HAP-1 (cell line): ENCODE measurements at regions not wholly inside any gene's neighbourhood (a gene's known extent, or its start where the extent isn't known, plus 50 kb on each side); places are given as distances from the start of the nearest gene placed in this dataset.
A peak's percentile ranks its signal among the peaks of the same experiment; 100 is the strongest.

Experiments used
- DNase-seq, 2 experiments: peaks; one replicate each; pipeline ENCODE4 v3.0.0-alpha.2; 2016 to 2020; ENCODE audit warnings: low spot score in 2 of 2
- H3K27me3 ChIP-seq: fragments of 250-450 bp; sonication (Bioruptor Pico); 2 replicates; pipeline ENCODE4 v1.5.1; 2020; ENCODE audit warnings: low read depth, mild to moderate bottlenecking, moderate library complexity
- H3K36me3 ChIP-seq: fragments of 250-450 bp; sonication (Bioruptor Pico); replicated peaks from 2 replicates; pipeline ENCODE4 v1.5.1; 2020; ENCODE audit warnings: mild to moderate bottlenecking
- H3K4me1 ChIP-seq: fragments of 250-450 bp; sonication (Bioruptor Pico); 2 replicates; pipeline ENCODE4 v1.5.1; 2020; ENCODE audit warnings: mild to moderate bottlenecking
- H3K4me3 ChIP-seq: fragments of 250-450 bp; sonication (Bioruptor Pico); 2 replicates; pipeline ENCODE4 v1.5.1; 2020; ENCODE audit warnings: mild to moderate bottlenecking, moderate library complexity
- H3K9me3 ChIP-seq: fragments of 250-450 bp; sonication (Bioruptor Pico); 2 replicates; pipeline ENCODE4 v1.5.1; 2020; ENCODE audit warnings: mild to moderate bottlenecking, moderate library complexity
- in situ Hi-C: fragments of 300-500 bp; cut with MboI; formaldehyde crosslinking; loops from 3 replicates; pipeline ENCODE4 v1.14.3; 2020; ENCODE audit warnings: low sequenced_read_pairs, inconsistent platforms, mixed read lengths

DNA sequence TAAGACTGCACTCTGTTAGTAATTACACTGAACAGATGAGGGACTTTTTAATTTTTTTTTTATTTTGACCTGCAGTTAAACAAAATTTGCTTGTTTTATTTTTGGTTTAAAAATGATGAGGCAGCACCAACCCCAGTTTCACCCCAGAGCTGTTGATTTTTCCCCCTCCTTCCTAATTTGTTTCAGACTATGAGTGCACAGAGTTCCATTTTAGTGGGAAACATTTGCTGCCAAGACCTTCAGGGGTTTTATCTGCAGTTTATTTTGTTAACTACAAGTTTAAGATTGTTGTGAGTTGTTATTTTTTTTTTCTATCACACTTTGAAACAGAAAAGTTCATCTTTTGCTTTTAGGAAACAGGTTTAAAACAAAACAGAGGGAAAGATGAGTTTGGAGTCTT is 455.9 kb upstream of the NR2F2 start:
- Histone ChIP-seq H3K4me1 (peaks cover 35% of the 10 kb centered on the region), H3K9me3 (no peaks in the 10 kb centered on the region), H3K4me3 (no peak overlapping the region), H3K36me3 (no peaks in the 10 kb centered on the region), H3K27me3 (no peaks in the 10 kb centered on the region)
- DNase-seq: no peak
- in situ Hi-C loops: no loop called here

DNA sequence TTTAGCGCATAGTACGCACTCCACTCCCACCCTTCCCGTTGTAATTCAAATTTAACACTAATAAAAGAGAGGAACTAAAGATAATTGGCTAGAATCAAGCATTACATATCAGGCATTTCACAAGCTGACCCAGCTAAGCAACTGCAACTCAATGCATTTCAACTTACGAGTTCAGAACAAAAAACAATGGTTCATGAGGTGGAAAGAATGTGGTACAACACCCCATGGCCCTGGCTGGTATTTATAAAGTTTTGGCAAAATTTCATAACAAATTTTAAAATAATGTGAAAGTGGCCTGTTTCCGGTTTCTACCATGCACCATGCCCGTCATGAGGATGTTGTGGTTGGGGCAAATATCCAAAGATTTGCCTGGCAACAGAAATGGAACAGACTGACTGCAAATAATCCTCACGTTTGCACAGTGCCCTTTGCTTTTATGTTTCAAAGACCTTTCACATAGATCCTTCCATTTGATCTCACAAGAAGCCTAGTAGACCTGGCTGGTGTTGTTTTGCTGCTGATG is 455.3 kb upstream of the NR2F2 start:
- Histone ChIP-seq H3K4me3 (no peak overlapping the region), H3K36me3 (no peaks in the 10 kb centered on the region), H3K9me3 (no peaks in the 10 kb centered on the region), H3K27me3 (no peaks in the 10 kb centered on the region), H3K4me1 (peaks cover 35% of the 10 kb centered on the region)
- in situ Hi-C loops: no loop called here
- peak; percentile 70 to 85 for DNase-seq

DNA sequence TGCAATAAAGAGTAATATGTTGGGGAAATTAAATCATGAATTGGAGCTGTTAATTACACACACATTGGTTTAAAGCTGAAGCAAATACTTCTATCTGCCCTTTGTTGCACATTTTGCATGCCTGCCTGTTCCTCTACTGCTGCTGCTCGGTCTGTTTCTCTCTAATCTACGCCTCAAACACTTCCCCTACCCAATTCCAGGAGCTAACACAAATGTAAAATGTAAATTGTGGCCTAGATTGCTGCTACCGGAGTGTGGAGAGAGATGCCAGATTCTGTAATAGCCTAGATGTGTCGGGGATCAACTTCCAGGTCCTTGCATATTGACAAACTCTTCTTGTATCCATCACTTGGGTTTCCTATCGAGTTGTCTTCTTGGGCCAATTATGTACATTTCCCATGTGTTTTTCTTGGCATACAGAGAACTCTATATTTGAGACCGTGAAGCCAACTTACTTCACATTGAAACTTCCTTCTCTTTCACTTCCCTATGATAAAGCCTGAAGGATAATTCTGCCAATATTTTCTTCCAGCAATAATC is 450.4 kb upstream of the NR2F2 start:
- DNase-seq: no peak
- Histone ChIP-seq H3K27me3 (no peaks in the 10 kb centered on the region), H3K4me1 (peaks cover 20% of the 10 kb centered on the region), H3K36me3 (no peaks in the 10 kb centered on the region), H3K9me3 (no peaks in the 10 kb centered on the region), H3K4me3 (no peak overlapping the region)
- in situ Hi-C loops: no loop called here

DNA sequence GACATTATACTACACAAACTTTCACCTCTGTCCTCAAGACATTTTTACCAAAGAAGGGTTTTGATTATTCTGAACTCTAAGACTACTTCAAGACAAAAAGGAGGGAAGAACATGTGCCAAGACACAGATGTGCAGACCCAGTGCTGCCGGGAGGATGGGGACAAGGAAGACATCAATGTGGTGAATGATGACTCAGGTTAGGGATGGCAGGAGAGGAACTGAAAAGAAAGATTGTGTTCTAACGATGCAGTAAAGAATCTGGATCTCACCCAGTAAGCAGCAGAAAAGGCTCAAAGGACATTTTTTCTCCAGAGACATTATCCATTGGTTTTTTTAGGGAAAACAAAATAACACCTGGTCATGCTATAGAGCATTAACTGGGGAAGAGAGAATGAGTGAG is 449.9 kb upstream of the NR2F2 start:
- H3K27me3 ChIP-seq: no peaks in the 10 kb centered on the region
- H3K4me3 ChIP-seq: no peak overlapping the region
- no peak for DNase-seq
- H3K4me1 ChIP-seq: peaks cover 15% of the 10 kb centered on the region
- in situ Hi-C loops: no loop called here
- H3K9me3 ChIP-seq: no peaks in the 10 kb centered on the region
- no peaks in the 10 kb centered on the region for H3K36me3 ChIP-seq

DNA sequence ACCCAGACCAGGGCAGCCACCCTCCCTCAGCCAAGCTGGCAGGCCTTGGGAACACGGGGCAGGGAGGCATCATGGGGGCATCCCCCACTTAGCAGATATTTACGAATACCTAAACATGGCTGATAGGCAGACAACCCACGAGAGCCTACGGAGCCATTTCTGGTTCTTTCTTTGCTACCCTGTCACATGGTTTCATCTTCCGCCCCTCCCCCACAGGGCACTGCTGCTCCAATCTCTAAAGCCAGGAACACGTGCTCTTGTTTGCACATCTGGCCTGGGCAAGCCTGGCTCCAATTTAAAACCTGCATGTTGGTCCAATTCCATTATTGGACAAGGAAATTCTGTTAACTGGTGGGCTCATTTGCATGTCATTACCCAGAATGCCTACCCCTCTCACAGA is 447.4 kb upstream of the NR2F2 start:
- H3K27me3 ChIP-seq: no peaks in the 10 kb centered on the region
- no peaks in the 10 kb centered on the region for H3K4me1 ChIP-seq
- no peaks in the 10 kb centered on the region for H3K9me3 ChIP-seq
- in situ Hi-C loops: no loop called here
- no peak for DNase-seq
- H3K36me3 ChIP-seq: no peaks in the 10 kb centered on the region
- no peak overlapping the region for H3K4me3 ChIP-seq

DNA sequence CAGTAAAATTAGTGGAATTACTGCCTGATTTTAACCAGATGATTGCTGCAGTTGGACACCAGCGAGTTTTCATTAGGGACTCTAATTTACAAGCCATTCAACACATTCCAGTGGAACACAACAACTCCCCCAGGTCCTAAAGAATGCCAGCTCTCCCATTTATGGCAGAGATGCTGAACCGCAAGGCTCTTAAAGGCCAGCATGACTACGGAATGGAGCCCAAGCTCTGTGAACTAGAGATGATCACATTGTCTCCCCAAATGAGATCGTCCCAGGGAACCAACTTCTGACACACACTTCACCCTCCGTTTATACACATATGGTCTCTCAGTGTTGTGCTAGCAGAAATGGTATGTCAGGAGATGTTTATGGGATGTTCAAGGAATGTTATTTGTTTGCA is 446.2 kb upstream of the NR2F2 start:
- no peaks in the 10 kb centered on the region for H3K4me1 ChIP-seq
- H3K27me3 ChIP-seq: no peaks in the 10 kb centered on the region
- no peaks in the 10 kb centered on the region for H3K36me3 ChIP-seq
- H3K4me3 ChIP-seq: no peak overlapping the region
- peak; percentile 25 to 26 for DNase-seq
- in situ Hi-C loops: no loop called here
- no peaks in the 10 kb centered on the region for H3K9me3 ChIP-seq

DNA sequence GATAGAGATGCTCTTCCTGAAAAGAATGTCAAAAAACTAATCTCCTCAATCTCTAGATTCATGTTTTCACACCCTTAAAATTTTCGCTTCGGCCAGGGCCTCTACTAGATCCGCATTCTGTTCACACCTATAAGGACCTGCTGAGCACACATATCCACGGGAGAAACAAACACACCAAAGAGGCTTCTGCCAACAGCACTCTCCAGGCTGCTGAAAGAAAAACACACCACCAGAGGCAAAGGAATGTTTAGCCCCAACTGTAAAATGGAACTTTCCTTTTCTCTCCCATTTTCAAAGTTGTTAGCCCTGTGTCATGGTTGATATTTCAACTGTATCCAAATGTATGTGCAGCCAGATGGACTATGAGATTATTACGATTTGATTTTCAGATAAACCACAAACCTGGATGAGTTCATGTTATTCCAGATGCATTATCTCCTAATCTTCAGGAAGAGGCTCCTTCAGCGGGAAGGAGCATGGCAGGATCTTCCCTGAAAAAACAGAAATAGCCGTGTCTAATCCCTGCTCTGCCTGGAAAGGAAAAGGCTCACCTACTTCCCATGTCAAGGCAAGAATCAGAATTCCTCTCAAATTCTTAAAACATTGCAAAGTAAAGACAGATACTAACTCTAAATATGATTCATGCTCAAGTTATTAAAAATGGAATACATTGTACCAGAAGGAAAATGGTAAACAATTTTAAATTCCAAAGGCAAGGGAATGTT is 442.7 kb upstream of the NR2F2 start:
- in situ Hi-C loops: no loop called here
- H3K4me3 ChIP-seq: no peak overlapping the region

DNA sequence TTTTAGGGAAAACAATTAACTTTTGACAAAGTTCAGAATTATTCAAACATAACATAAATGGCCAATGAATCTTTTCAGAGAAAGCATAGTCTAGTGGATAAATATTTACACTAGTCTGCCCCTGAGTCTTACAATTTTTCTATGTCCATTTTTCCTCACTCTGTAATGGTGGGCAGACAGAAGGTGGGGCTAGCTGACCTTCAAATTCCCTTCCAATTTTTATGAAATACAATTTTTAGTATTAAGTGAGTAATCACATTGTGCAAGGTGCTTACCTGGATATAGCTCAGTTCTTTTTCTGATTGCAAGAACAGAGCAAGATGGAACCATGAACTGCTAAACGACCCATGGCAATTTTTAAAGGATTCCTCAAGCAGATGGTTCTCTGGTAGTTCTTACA is 441.7 kb upstream of the NR2F2 start:
- H3K27me3 ChIP-seq: no peaks in the 10 kb centered on the region
- DNase-seq: no peak
- H3K36me3 ChIP-seq: no peaks in the 10 kb centered on the region
- H3K9me3 ChIP-seq: no peaks in the 10 kb centered on the region
- in situ Hi-C loops: no loop called here
- H3K4me3 ChIP-seq: no peak overlapping the region
- no peaks in the 10 kb centered on the region; the same call in 1 of the 2 replicates for H3K4me1 ChIP-seq

More for the DNA sequence above, 442.7 kb upstream of the NR2F2 start:
- Histone ChIP-seq H3K9me3 (no peaks in the 10 kb centered on the region), H3K4me1 (no peaks in the 10 kb centered on the region), H3K27me3 (no peaks in the 10 kb centered on the region), H3K36me3 (no peaks in the 10 kb centered on the region)
- no peak for DNase-seq

DNA sequence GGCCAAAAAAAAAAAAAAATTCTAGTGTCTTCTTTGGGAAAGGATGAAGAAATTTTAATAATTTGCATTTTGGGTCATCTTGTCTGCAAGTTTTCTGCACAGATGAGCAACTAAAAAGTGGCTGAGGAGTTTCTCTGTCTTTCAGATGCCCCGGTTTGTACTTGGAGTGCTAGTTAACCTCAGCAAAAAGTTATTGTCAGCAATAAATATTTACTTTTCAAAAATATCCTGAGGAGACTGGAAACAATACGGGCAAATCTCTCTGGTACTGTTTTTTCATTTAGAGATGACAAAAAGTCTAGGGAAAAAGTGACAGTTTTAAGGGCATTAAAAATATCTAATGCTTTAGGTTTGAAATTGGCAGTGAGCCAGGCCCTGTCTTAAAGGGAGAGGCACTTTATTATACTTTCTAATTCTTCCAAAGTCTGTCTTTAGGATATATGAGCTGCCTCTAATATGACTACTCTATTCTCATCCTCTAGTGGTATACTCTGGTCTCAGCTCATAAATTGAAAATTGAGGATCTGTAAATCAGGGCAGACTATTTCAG is 436.0 kb upstream of the NR2F2 start:
- H3K27me3 ChIP-seq: no peaks in the 10 kb centered on the region
- no peaks in the 10 kb centered on the region for H3K36me3 ChIP-seq
- in situ Hi-C loops: no loop called here
- H3K9me3 ChIP-seq: no peaks in the 10 kb centered on the region
- peaks cover 6% of the 10 kb centered on the region; the same call in 1 of the 2 replicates for H3K4me1 ChIP-seq
- peak; percentile 8 to 41 for DNase-seq
- H3K4me3 ChIP-seq: no peak overlapping the region

DNA sequence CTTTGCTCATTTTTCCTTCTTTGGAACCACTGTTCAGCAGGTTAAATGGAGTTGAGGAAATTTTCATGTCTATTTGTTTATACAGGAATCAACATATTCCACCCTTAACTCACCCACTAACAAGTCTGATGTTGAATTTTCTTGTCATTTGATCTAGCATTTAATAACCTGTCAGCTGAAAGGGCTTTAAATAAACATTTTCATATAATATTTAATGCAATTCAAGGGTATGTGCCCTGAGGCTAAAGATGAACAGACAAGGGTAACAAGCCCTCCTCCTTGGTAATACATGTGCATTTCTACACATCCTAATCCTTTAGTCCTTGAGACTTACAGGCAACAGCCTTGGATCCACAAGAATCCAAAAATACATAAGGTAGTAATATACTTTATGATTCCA is 435.0 kb upstream of the NR2F2 start:
- H3K4me1 ChIP-seq: peaks cover 6% of the 10 kb centered on the region; the same call in 1 of the 2 replicates
- in situ Hi-C loops: no loop called here
- no peaks in the 10 kb centered on the region for H3K27me3 ChIP-seq
- no peaks in the 10 kb centered on the region for H3K9me3 ChIP-seq
- DNase-seq: no peak
- no peak overlapping the region for H3K4me3 ChIP-seq
- H3K36me3 ChIP-seq: no peaks in the 10 kb centered on the region

DNA sequence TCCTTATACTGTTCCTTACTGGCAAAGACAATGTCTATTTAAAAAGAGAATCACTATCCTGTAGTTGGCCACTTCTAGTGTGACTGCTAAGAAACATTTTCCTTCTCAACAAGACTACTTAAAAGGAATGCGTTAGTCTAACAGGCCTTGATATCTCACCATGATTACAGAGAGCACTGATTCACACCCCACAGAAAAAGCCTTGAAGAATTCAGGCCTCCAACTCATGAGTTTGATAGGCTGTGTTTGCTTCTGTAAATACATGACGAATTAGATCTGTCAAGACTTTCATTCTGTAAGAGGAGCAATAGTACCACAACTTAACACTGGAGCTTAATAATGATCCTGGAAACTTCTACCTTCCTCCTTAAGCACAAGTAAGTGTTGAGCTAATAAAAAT is 432.8 kb upstream of the NR2F2 start:
- no peaks in the 10 kb centered on the region for H3K9me3 ChIP-seq
- in situ Hi-C loops: no loop called here
- H3K36me3 ChIP-seq: no peaks in the 10 kb centered on the region
- H3K4me3 ChIP-seq: no peak overlapping the region
- peaks cover 6% of the 10 kb centered on the region; the same call in 1 of the 2 replicates for H3K4me1 ChIP-seq
- DNase-seq: no peak
- H3K27me3 ChIP-seq: no peaks in the 10 kb centered on the region

DNA sequence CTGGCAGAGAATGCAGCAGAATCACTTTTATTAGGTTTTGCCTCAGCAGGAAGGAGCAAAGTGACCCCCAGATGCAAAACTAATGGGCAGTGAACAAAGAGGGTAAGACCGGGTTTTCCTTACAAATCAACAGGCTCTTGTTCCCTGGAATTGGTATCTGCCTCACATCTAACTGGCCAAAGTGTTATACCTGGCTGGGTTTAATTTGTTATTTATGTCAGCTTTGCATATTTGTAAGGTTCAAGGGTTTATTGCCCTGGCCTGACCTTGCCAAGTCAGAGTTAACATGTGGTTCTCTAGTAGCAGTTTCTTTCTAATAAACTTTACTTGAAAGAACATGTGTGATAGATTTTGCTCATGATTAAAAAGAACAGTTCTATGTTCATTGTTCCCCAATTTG is 431.7 kb upstream of the NR2F2 start:
- in situ Hi-C loops: no loop called here
- no peaks in the 10 kb centered on the region for H3K36me3 ChIP-seq
- no peak for DNase-seq
- no peak overlapping the region for H3K4me3 ChIP-seq
- H3K9me3 ChIP-seq: no peaks in the 10 kb centered on the region
- H3K27me3 ChIP-seq: no peaks in the 10 kb centered on the region
- H3K4me1 ChIP-seq: peaks cover 6% of the 10 kb centered on the region; the same call in 1 of the 2 replicates

DNA sequence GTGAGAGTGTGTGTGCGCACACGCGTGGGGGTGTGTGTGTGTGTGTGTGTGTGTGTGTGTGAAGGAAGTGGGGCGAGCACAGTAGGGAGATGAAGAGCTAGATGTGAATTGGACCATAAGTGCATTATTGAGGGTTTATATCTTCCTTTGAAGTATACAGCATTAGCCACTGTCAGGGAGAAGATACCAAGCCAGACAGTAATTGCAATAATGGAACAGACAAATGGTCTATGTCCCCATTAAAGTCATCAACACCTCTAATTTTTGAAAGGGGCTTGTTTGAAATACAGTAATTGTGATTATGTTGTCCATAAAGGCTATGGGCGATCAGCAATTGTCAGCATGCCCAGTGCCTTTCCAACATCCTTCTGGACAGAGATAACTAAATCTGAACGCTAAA is 429.2 kb upstream of the NR2F2 start:
- Histone ChIP-seq H3K9me3 (no peaks in the 10 kb centered on the region), H3K27me3 (no peaks in the 10 kb centered on the region), H3K4me1 (no peaks in the 10 kb centered on the region), H3K4me3 (no peak overlapping the region), H3K36me3 (no peaks in the 10 kb centered on the region)
- no peak for DNase-seq
- in situ Hi-C loops: no loop called here

DNA sequence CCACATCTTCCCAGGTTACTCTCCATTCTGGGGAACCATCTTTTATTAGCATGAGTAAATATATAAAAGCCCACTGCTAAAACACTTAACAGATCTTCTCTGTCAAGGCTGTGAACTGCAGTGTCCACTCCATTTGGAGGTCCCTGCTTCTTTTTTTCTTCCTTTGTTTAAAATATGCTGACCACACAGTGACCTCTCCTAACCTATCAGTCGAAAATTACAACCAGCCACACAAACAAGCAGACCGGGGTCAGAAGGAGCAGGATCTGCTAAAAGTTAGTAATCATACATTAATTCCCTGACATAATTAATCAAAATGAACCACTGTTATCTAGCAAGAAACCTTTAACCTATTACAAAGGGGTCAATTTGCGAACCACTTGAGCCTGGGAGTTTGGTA is 427.9 kb upstream of the NR2F2 start:
- DNase-seq: no peak
- H3K36me3 ChIP-seq: no peaks in the 10 kb centered on the region
- no peaks in the 10 kb centered on the region for H3K9me3 ChIP-seq
- in situ Hi-C loops: no loop called here
- H3K4me3 ChIP-seq: no peak overlapping the region
- H3K27me3 ChIP-seq: no peaks in the 10 kb centered on the region
- no peaks in the 10 kb centered on the region for H3K4me1 ChIP-seq
